Mesodermal cell (in vitro differentiated cells): ENCODE measurements at regions not wholly inside any gene's neighbourhood (a gene's known extent, or its start where the extent isn't known, plus 50 kb on each side); places are given as distances from the start of the nearest gene placed in this dataset.
"Not testable (repeated sequence)": the region's sequence is repeated elsewhere in the genome, so short reads cannot be mapped to it uniquely, and the experiment has no call there.

Experiments used
- H3K27ac ChIP-seq: 2 replicates; pipeline ENCODE4 v1.7.0; 2013; ENCODE audit warnings: mild to moderate bottlenecking, low read depth, low read length, moderate library complexity; ENCODE audit not compliant: severe bottlenecking
- H3K36me3 ChIP-seq: 2 replicates; pipeline ENCODE4 v1.7.1; 2013; ENCODE audit warnings: mild to moderate bottlenecking, low read length, moderate library complexity; ENCODE audit not compliant: control insufficient read depth, insufficient read depth
- H3K4me1 ChIP-seq: one replicate; pipeline ENCODE4 v1.7.1; 2013; ENCODE audit warnings: mild to moderate bottlenecking, low read length; ENCODE audit not compliant: insufficient read depth, control insufficient read depth, poor library complexity, severe bottlenecking
- H3K4me3 ChIP-seq: 2 replicates; pipeline ENCODE4 v1.7.0; 2013; ENCODE audit warnings: low read length, control low read depth, mild to moderate bottlenecking; ENCODE audit not compliant: insufficient read depth, poor library complexity, severe bottlenecking; ENCODE audit errors: extremely low read depth
- H3K9me3 ChIP-seq: 2 replicates; pipeline ENCODE4 v1.7.1; 2013; ENCODE audit warnings: mild to moderate bottlenecking, low read length, moderate library complexity; ENCODE audit not compliant: control insufficient read depth
- WGBS, 2 experiments: methylation state at CpG; one replicate each; pipeline ENCODE4 v1.1.5; 2013; ENCODE audit warnings: missing lambda C conversion rate in 2 of 2; ENCODE audit not compliant: insufficient coverage in 2 of 2; 5-methylcytosine and 5-hydroxymethylcytosine counted together

DNA sequence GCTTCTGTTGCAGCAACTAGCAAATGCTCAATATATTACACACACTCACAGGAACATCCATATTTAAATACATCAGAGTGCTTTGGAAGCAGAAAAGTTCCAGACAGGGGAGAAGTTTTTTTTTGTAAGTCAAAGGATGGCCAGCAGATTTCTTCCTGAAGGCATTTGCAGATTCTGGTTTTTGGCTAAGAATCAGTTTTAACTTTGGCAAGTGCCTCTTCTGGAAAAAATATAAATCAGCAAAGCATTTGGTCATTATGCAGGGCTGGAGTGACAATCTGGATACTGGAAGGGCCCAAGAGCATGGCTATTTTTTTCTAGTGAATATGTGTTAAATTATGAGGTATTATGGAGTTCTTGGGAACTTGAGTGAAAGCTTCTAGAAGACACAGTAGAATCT, 495.3 kb upstream of the ARPP21 start:
- H3K4me3 ChIP-seq: no peak overlapping the region
- H3K36me3 ChIP-seq: no peaks in the 10 kb centered on the region
- H3K9me3 ChIP-seq: peaks cover 4% of the 10 kb centered on the region
- no peaks in the 10 kb centered on the region for H3K4me1 ChIP-seq
- H3K27ac ChIP-seq: no peak overlapping the region

DNA sequence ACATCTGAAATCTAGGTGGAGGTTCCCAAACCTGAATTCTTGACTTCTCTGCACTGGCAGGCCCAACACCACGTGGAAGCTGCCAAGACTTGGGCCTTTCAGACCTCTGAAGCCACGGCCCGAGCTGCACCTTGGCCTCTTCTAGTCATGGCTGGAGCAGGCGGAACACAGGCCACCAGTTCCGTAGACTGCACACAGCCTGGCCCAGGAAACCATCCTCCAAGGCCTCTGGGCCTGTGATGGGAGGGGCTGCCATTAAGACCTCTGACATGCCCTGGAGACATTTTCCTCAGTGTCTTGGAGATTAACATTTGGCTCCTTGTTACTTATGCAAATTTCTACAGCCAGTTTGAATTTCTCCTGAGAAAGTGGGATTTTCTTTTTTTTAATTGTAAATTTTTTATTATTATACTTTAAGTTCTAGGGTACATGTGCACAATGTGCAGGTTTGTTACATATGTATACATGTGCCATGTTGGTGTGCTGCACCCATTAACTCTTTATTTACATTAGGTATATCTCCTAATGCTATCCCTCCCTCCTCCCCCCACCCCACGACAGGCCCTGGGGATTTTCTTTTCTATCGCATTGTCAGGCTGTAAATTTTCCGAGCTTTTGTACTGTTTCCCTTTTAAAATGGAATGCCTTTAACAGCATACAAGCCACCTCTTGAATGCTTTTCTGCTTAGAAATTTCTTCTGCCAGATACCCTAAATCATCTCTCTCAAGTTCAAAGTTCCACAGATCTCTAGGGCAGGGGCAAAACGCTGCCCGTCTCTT, 492.9 kb upstream of the ARPP21 start:
- not testable (repeated sequence) for H3K4me1 ChIP-seq, H3K4me3 ChIP-seq, H3K36me3 ChIP-seq, H3K9me3 ChIP-seq, H3K27ac ChIP-seq
- 84 to 87% methylated on average over 10 of the region's 10 CpGs for WGBS, 2 experiments

DNA sequence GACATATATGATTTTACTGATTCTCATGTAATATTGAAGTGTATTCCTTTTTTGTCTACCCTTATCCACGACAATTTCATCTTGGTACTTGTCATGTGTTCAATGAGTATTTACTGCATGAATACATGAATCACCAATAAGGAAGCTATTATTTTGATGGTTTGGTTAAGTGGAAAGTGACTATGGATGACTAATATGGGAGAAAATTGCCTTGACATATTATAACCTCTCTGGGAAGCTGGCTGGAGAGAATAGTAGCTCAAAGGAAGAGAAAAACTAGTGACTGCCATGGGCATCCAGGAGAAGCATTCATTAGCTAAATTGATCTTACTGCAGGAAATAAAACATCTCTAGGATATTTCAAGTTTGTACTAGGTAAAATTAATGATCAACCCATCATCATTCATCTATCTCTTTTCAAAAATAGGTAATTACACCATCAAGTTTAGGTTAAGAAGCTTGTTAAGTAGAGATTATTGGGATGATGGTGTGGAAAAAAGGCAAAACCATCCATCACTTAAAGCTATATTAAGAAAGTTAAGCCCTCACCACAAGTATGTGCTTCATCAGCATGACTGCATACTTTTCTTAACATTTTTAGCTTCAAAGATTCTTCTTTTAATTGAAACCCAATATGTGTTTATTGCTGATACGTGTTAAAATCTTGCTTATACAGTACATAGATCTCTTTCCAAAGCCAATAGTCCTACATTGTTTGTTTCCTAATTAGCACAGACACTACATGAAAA, 455.2 kb upstream of the ARPP21 start:
- H3K27ac ChIP-seq: no peak overlapping the region
- H3K9me3 ChIP-seq: no peaks in the 10 kb centered on the region
- no peaks in the 10 kb centered on the region for H3K36me3 ChIP-seq
- WGBS, 2 experiments: no CpG with 5 or more reads among the region's 2 CpGs
- H3K4me3 ChIP-seq: no peak overlapping the region
- no peaks in the 10 kb centered on the region for H3K4me1 ChIP-seq

DNA sequence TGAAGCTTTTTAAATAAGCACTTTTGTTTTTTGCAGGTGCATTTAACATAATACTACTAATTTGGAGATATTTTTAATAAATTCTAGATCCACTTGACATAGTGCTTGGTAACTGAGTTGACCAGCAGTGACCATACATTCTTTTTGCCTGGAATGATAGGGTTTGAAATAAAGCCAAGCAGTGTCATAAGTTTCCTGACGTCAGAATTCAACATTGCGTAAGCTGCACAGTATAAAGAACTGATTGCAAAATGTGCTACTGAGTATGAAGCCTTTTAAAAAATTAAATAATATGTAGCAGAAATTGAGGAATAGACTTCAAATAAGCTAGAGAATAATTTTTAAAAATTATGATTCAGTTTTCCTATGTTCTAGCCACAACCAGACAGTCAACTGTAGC, 454.6 kb upstream of the ARPP21 start:
- no peak overlapping the region for H3K4me3 ChIP-seq
- no peak overlapping the region for H3K27ac ChIP-seq
- 100% methylated on average over 2 of the region's 2 CpGs; no CpG with 5 or more reads in 1 of the 2 experiments for WGBS, 2 experiments
- H3K4me1 ChIP-seq: no peaks in the 10 kb centered on the region
- no peaks in the 10 kb centered on the region for H3K36me3 ChIP-seq
- no peaks in the 10 kb centered on the region for H3K9me3 ChIP-seq

DNA sequence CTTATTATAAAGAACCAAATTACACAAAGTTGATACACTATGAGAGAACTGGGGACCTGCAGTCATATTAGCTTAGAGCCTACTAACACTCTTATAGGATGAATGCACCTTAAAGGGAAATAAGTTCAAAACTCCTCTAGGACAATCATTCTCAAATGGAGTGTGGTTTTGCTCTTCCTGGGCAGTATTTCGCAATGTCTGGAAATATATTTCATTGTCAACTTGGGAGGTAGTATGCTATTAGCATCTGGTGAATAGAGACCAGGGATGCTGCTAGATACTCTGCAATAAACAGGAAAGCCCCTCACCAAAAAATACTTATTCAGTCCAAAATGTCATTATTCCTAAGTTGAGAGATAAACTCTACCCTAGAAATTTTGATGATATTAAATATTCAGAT, 451.4 kb upstream of the ARPP21 start:
- no peak overlapping the region for H3K4me3 ChIP-seq
- no CpG with 5 or more reads among the region's 1 CpG for WGBS, 2 experiments
- H3K9me3 ChIP-seq: no peaks in the 10 kb centered on the region
- no peaks in the 10 kb centered on the region for H3K4me1 ChIP-seq
- no peaks in the 10 kb centered on the region for H3K36me3 ChIP-seq
- no peak overlapping the region for H3K27ac ChIP-seq

DNA sequence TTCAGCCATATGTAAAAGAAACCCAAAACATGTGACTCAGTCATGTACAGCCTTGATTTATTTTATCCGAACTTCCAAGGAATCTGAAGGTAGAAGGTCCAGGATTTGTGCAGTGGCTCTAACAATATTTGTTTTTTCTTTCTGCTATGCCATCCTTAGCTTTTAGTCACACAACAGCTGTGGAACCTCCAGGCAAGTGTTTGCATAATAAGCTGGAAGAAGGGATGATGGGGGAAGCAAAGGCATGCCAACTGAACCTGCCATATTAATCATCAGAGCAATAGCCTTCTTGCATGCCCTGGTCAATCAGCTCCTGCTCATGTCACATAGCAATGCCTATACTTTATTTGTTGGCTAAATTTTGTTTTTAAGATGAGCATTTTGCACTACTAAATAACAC, 444.7 kb upstream of the ARPP21 start:
- H3K36me3 ChIP-seq: no peaks in the 10 kb centered on the region
- H3K9me3 ChIP-seq: no peaks in the 10 kb centered on the region
- no peaks in the 10 kb centered on the region for H3K4me1 ChIP-seq
- WGBS, 2 experiments: no CpG with 5 or more reads among the region's 1 CpG
- no peak overlapping the region for H3K4me3 ChIP-seq
- H3K27ac ChIP-seq: no peak overlapping the region

DNA sequence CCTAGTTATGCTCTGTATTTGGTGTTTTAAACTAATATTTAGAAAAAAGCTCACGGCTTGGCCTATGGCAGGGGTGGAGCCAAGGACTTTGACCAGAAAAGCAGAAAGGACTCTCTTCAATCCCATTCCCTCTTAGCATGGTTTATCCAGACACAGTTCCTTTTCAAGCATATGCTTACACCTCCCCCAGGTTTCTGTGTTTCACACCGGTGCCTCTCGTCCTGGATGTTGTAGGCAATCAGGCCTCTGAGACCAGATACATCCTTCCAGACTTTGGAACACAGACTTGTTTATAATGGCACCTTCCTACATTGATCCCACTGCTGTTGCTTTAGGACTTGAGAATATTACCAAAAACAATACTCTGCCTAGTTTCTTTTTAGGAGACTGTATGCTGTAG, 440.5 kb upstream of the ARPP21 start:
- H3K36me3 ChIP-seq: no peaks in the 10 kb centered on the region
- no peak overlapping the region for H3K27ac ChIP-seq
- no peaks in the 10 kb centered on the region for H3K4me1 ChIP-seq
- WGBS, 2 experiments: 96 to 100% methylated on average over 2 to 3 of the region's 3 CpGs
- no peak overlapping the region for H3K4me3 ChIP-seq
- H3K9me3 ChIP-seq: no peaks in the 10 kb centered on the region

DNA sequence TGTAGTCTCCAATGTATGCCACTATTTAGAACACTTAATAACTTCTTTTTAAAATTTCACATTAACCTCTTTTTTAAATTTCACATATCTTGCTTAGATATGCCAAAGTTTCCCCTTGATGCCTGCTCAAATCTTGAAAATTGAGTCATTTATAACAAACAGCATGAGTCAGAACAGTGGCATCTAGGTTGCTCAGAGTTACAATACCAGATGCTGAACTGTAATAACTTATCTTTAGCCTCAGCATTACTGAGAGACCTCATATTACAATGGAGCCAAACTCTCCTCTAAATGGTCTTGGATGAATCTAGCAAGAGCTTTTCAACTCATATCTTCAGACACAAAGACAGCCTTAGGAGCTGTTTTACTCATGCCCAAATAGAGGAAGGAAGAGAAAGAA, 439.3 kb upstream of the ARPP21 start:
- no peaks in the 10 kb centered on the region for H3K4me1 ChIP-seq
- no peak overlapping the region for H3K27ac ChIP-seq
- no peaks in the 10 kb centered on the region for H3K36me3 ChIP-seq
- no peak overlapping the region for H3K4me3 ChIP-seq
- no peaks in the 10 kb centered on the region for H3K9me3 ChIP-seq

DNA sequence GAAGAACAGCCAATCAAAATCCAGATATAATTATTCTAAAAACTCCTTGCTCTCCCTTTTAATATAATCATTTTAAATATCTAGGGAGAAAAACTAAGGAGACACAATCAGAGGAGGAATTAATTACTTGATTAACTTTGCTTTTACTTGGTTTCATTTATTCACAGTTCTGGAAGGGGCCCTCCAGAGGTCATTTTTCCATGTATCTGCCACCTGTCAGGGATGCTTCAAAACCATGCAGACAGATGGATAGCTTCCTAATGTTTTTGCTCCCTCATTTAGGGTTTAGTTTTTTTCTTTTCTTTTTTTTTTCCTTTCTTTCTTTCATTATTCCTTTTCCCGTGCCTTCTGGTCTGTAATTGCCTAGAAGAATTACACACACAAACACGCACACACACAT, 438.1 kb upstream of the ARPP21 start:
- 100% methylated on average over 1 of the region's 2 CpGs; no CpG with 5 or more reads in 1 of the 2 experiments for WGBS, 2 experiments
- no peaks in the 10 kb centered on the region for H3K4me1 ChIP-seq
- H3K36me3 ChIP-seq: no peaks in the 10 kb centered on the region
- H3K4me3 ChIP-seq: no peak overlapping the region
- H3K9me3 ChIP-seq: no peaks in the 10 kb centered on the region
- no peak overlapping the region for H3K27ac ChIP-seq

DNA sequence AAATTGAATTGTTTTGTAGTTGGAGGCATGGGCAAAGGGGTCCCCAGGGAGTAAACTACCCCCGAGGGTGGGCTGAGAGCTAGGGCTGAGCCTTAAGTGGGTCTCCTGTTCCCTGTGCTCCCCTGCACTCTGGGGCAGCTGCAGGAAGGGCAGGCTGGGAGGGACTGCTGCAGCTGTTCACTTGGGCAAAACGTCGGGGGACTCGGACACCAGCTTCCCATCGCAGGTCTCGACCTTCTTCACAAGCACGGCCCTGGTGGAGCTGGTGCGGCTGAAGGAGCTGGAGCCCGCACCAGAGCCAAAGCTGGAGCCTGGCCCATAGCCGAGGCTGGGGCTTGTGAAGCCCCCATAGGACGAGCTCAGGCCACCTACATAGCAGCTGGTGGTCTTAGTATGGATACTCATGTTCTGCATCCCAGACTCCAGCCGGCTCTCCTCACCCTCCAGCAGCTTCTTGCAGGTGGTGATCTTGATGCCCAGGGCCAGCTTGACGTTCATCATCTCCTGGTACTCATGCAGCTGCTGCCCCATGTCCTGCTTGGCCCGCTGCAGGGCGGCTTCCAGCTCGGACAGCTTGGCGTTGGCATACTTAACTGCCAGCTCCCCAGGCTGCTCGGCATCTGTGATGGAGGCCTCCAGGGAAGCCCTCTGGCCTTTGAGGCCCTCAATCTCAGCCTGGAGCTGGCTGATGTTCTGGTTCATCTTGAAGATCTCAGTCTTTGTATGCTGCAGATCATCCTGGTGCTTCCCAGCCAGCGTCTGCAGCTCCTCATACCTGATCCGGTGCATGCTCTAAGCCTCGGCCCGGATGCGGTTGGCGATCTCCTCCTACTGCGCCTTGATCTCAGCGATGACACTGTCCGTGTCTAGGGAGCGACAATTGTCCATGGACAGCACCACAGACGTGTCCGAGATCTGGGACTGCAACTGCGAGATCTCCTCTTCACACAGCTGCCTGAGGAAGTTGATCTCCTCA, 423.5 kb upstream of the ARPP21 start:
- Histone ChIP-seq H3K36me3 (no peaks in the 10 kb centered on the region), H3K9me3 (no peaks in the 10 kb centered on the region), H3K27ac (no peak overlapping the region), H3K4me3 (no peak overlapping the region), H3K4me1 (no peaks in the 10 kb centered on the region)
- WGBS, 2 experiments: 89 to 93% methylated on average over 30 to 31 of the region's 31 CpGs
